ENCODE measurements at regions not wholly inside any gene's neighbourhood (a gene's known extent, or its start where the extent isn't known, plus 50 kb on each side); places are given as distances from the start of the nearest gene placed in this dataset.
"Not testable (repeated sequence)": the region's sequence is repeated elsewhere in the genome, so short reads cannot be mapped to it uniquely, and the experiment has no call there.

GRCh38 chr2:209086761-209087160 is 337.1 kb upstream of the MAP2 start:
- no peak for DNase-seq
- intact Hi-C loops (cut with DNase I): no loop called here
- ATAC-seq (ENCODE audit: poor library complexity): no peak

GRCh38 chr2:209091056-209091455 is 332.8 kb upstream of the MAP2 start:
- no peak for DNase-seq
- ATAC-seq (ENCODE audit: poor library complexity): no peak
- intact Hi-C loops (cut with DNase I): no loop called here

GRCh38 chr2:209094221-209094620 is 329.6 kb upstream of the MAP2 start:
- ATAC-seq (ENCODE audit: poor library complexity): no peak
- DNase-seq: no peak
- intact Hi-C loops (cut with DNase I): no loop called here

GRCh38 chr2:209095432-209095831 is 328.4 kb upstream of the MAP2 start:
- ATAC-seq (ENCODE audit: poor library complexity): no peak

GRCh38 chr2:209097168-209097567 is 326.7 kb upstream of the MAP2 start:
- DNase-seq: no peak
- intact Hi-C loops (cut with DNase I): no loop called here
- no peak for ATAC-seq (ENCODE audit: poor library complexity)

More at GRCh38 chr2:209095432-209095831, 328.4 kb upstream of the MAP2 start:
- no peak for DNase-seq
- intact Hi-C loops (cut with DNase I): no loop called here

- intact Hi-C loops (cut with DNase I): no loop called here
- ATAC-seq (ENCODE audit: poor library complexity) (no peak), DNase-seq (no peak)
These were observed 321.5 kb upstream of the MAP2 start for GRCh38 chr2:209102319-209102718.

GRCh38 chr2:209113026-209113425 is 310.8 kb upstream of the MAP2 start:
- DNase-seq (no peak), ATAC-seq (ENCODE audit: poor library complexity) (no peak)
- intact Hi-C loops (cut with DNase I): no loop called here

- ATAC-seq (ENCODE audit: poor library complexity): no peak
- intact Hi-C loops (cut with DNase I): no loop called here
- no peak for DNase-seq
These were observed 309.1 kb upstream of the MAP2 start for GRCh38 chr2:209114588-209115240.

- intact Hi-C loops (cut with DNase I): no loop called here
- DNase-seq (no peak), ATAC-seq (ENCODE audit: poor library complexity) (no peak)
These were observed 302.2 kb upstream of the MAP2 start for GRCh38 chr2:209121691-209122090.

- ATAC-seq (ENCODE audit: poor library complexity): no peak
- no peak for DNase-seq
- intact Hi-C loops (cut with DNase I): no loop called here
These were observed 298.6 kb upstream of the MAP2 start for GRCh38 chr2:209125291-209125690.

GRCh38 chr2:209138079-209138478 is 285.8 kb upstream of the MAP2 start:
- intact Hi-C loops (cut with DNase I): no loop called here
- no peak for DNase-seq
- no peak for ATAC-seq (ENCODE audit: poor library complexity)

- intact Hi-C loops (cut with DNase I): no loop called here
- ATAC-seq (ENCODE audit: poor library complexity) (no peak), DNase-seq (no peak)
These were observed 282.7 kb upstream of the MAP2 start for GRCh38 chr2:209141142-209141541.

GRCh38 chr2:209141818-209142217 is 282.0 kb upstream of the MAP2 start:
- ATAC-seq (ENCODE audit: poor library complexity) (no peak), DNase-seq (no peak)
- intact Hi-C loops (cut with DNase I): no loop called here

- ATAC-seq (ENCODE audit: poor library complexity); intact Hi-C loops (cut with DNase I); DNase-seq: not testable (repeated sequence)
These were observed 278.6 kb upstream of the MAP2 start for GRCh38 chr2:209145220-209145691.

- DNase-seq (no peak), ATAC-seq (ENCODE audit: poor library complexity) (peak; percentile 73)
- intact Hi-C loops (cut with DNase I): no loop called here
These were observed 277.7 kb upstream of the MAP2 start for GRCh38 chr2:209145941-209146681.

GRCh38 chr2:209146682-209147320 is 277.0 kb upstream of the MAP2 start:
- ATAC-seq (ENCODE audit: poor library complexity) (peak; percentile 55), DNase-seq (no peak)
- intact Hi-C loops (cut with DNase I): no loop called here

GRCh38 chr2:209147981-209148380 is 275.9 kb upstream of the MAP2 start:
- ATAC-seq (ENCODE audit: poor library complexity) (no peak), DNase-seq (no peak)

GRCh38 chr2:209160800-209161588 is 262.9 kb upstream of the MAP2 start:
- DNase-seq: no peak
- intact Hi-C loops (cut with DNase I): no loop called here

More at GRCh38 chr2:209147981-209148380, 275.9 kb upstream of the MAP2 start:
- intact Hi-C loops (cut with DNase I): no loop called here

GRCh38 chr2:209162129-209162528 is 261.7 kb upstream of the MAP2 start:
- ATAC-seq (ENCODE audit: poor library complexity) (no peak), DNase-seq (no peak)
- intact Hi-C loops (cut with DNase I): no loop called here

More at GRCh38 chr2:209160800-209161588, 262.9 kb upstream of the MAP2 start:
- ATAC-seq (ENCODE audit: poor library complexity): no peak

All from Right ventricle myocardium superior (tissue), 1 donor.